ENCODE measurements at regions not wholly inside any gene's neighbourhood (a gene's known extent, or its start where the extent isn't known, plus 50 kb on each side); places are given as distances from the start of the nearest gene placed in this dataset.

DNA sequence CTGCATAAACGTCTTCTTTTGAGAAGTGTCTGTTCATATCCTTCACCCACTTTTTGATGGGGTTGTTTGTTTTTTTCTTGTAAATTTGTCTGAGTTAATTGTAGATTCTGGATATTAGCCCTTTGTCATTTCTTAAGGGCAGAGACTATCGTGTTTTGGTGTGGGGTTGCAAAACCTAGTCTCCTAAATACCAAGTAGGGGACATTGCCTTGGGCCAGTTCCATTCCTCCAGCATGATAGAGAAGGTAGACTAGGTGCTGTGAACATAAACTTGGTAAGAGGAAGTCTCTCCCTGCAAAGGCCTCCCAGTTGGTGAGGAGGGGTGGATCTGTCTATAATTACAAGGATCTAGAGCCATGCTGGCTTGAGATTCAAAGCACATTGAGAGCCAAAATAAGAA lies 390.7 kb downstream of the VRK1 start:
- no peak for DNase-seq (ENCODE audit: low read depth)
- H3K4me3 ChIP-seq (ENCODE audit: low read depth, low read length) = no peak overlapping the region
- no peaks in the 10 kb centered on the region for H3K36me3 ChIP-seq (ENCODE audit: control insufficient read depth, insufficient read depth, low read length)
- POLR2A ChIA-PET = no interaction called here
- TF ChIP-seq, protein P1, sequence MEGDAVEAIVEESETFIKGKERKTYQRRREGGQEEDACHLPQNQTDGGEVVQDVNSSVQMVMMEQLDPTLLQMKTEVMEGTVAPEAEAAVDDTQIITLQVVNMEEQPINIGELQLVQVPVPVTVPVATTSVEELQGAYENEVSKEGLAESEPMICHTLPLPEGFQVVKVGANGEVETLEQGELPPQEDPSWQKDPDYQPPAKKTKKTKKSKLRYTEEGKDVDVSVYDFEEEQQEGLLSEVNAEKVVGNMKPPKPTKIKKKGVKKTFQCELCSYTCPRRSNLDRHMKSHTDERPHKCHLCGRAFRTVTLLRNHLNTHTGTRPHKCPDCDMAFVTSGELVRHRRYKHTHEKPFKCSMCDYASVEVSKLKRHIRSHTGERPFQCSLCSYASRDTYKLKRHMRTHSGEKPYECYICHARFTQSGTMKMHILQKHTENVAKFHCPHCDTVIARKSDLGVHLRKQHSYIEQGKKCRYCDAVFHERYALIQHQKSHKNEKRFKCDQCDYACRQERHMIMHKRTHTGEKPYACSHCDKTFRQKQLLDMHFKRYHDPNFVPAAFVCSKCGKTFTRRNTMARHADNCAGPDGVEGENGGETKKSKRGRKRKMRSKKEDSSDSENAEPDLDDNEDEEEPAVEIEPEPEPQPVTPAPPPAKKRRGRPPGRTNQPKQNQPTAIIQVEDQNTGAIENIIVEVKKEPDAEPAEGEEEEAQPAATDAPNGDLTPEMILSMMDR (IDR thresholded peaks at IDR 0.05; ENCODE audit: insufficient read depth, low read depth, low read length) = no peak
- CTCF ChIA-PET = no interaction called here
- H3K27me3 ChIP-seq (ENCODE audit: control insufficient read depth, insufficient read depth, low read length) = no peaks in the 10 kb centered on the region

DNA sequence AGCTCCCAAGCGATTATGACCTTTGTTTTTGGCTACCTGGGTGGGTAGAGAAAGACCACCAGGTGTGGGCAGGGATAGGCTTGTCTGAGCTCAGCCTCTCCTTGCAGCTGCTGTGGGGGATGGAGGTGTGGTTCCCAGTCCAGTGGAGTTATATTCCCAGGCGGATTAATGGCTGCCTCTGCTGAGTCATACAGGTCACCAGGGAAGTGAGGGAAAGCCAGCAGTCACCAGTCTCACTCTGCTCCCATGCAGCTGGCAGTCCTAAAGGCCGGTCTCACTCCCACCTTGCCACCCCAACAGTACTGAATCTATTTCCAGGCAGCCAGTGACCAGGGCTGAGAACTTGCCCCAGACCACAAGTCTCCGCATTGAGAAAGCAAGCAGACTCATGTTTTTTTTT lies 399.2 kb downstream of the VRK1 start:
- DNase-seq (ENCODE audit: low read depth) = no peak
- Histone ChIP-seq H3K27me3 (ENCODE audit: control insufficient read depth, insufficient read depth, low read length) (no peaks in the 10 kb centered on the region), H3K36me3 (ENCODE audit: control insufficient read depth, insufficient read depth, low read length) (no peaks in the 10 kb centered on the region), H3K4me3 (ENCODE audit: low read depth, low read length) (no peak overlapping the region)
- CTCF ChIA-PET = interaction anchor here (1.4 kb wide), 1 partner anchor 11 kb away, joined by 3 read pairs; no protein-coding TSS in a partner anchor
- TF ChIP-seq, protein P1 (IDR thresholded peaks at IDR 0.05; ENCODE audit: insufficient read depth, low read depth, low read length) = no peak
- POLR2A ChIA-PET = no interaction called here

DNA sequence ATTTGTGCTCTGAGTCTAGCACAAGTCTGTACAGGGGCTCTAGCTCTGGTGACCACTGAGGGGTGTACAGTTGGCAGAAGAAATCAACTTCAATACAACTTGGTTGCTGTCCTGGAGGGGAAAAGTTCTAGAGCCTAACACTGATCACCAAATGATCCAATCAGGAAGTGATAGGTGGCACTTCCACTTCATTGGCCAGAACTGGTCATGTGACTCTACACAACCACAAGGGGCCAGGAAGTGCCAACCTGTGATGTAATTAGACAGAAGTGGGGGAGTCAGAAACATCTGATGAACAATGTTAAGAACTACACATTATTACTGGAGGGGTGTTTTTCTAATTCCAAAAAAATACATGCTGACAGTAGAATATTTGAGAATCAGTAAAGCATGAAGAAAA lies 401.6 kb downstream of the VRK1 start:
- no peak overlapping the region for H3K4me3 ChIP-seq (ENCODE audit: low read depth, low read length)
- DNase-seq (ENCODE audit: low read depth) = no peak
- ChIA-PET POLR2A (no interaction called here), CTCF (no interaction called here)
- no peaks in the 10 kb centered on the region for H3K27me3 ChIP-seq (ENCODE audit: control insufficient read depth, insufficient read depth, low read length)
- no peaks in the 10 kb centered on the region for H3K36me3 ChIP-seq (ENCODE audit: control insufficient read depth, insufficient read depth, low read length)
- TF ChIP-seq, protein P1 (IDR thresholded peaks at IDR 0.05; ENCODE audit: insufficient read depth, low read depth, low read length) = no peak

DNA sequence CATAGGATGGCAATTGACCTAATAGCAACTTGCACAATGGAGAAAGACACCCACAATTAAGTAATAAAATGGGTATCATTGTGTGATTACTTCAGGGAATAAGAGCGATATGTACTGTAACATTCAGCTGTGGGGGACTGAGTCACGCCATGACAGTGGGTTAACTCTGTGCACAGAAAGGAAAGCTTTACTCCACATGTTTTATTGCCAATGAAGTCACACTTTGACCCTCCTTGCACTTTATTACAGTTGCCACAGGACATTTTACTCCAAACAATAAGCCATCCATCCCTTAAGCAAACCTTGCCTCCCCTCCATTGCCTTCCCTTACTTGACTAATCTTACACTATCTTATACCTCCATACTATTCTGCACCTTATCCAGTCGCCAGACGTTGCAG lies 403.1 kb downstream of the VRK1 start:
- POLR2A ChIA-PET = no interaction called here
- CTCF ChIA-PET = no interaction called here
- no peak overlapping the region for H3K4me3 ChIP-seq (ENCODE audit: low read depth, low read length)

DNA sequence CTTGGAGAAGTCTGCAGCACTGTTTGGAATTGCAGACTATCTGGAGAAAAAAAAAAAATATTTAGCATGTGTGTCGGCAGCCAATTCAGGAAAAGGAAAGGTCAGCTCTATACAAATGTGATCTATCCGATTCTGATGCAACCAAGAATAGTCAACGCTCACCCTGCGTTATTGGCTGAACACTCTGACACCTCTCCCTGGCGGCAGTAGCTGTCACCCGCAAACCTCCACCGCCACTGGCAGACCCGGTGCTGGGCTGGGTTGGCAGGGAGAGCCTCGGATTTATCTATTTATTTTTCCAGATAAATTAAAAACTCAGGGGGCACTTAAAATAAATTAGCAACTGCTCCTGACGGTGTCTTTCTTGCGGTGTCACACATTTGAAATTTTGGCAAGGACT lies 409.7 kb downstream of the VRK1 start:
- no peak overlapping the region for H3K4me3 ChIP-seq (ENCODE audit: low read depth, low read length)
- H3K27me3 ChIP-seq (ENCODE audit: control insufficient read depth, insufficient read depth, low read length) = no peaks in the 10 kb centered on the region
- CTCF ChIA-PET = no interaction called here
- TF ChIP-seq, protein P1 (IDR thresholded peaks at IDR 0.05; ENCODE audit: insufficient read depth, low read depth, low read length) = no peak
- H3K36me3 ChIP-seq (ENCODE audit: control insufficient read depth, insufficient read depth, low read length) = no peaks in the 10 kb centered on the region
- POLR2A ChIA-PET = no interaction called here
- no peak for DNase-seq (ENCODE audit: low read depth)

More for the DNA sequence above, 403.1 kb downstream of the VRK1 start:
- DNase-seq (ENCODE audit: low read depth) = no peak
- H3K36me3 ChIP-seq (ENCODE audit: control insufficient read depth, insufficient read depth, low read length) = no peaks in the 10 kb centered on the region
- H3K27me3 ChIP-seq (ENCODE audit: control insufficient read depth, insufficient read depth, low read length) = no peaks in the 10 kb centered on the region
- TF ChIP-seq, protein P1 (IDR thresholded peaks at IDR 0.05; ENCODE audit: insufficient read depth, low read depth, low read length) = no peak
